Epithelial cell of proximal tubule (primary cell): ENCODE measurements at regions not wholly inside any gene's neighbourhood (a gene's known extent, or its start where the extent isn't known, plus 50 kb on each side); places are given as distances from the start of the nearest gene placed in this dataset.

ENCODE experiments used
- DNase-seq: peaks from one replicate; pipeline ENCODE4 v3.0.0-alpha.2; 2011; ENCODE audit warnings: low read depth
- H3K4me3 ChIP-seq: 2 replicates; pipeline ENCODE4 v1.5.1; 2011; ENCODE audit warnings: low read depth, mild to moderate bottlenecking, low read length
- TF ChIP-seq, protein P1 (sequence below): conservative IDR thresholded peaks from 2 replicates; pipeline ENCODE4 v1.5.1; 2012; ENCODE audit warnings: low read depth, mild to moderate bottlenecking, low read length

GRCh38 chr22:48306785-48307510 is 1520.7 kb downstream of the BRD1 start:
- H3K4me3 ChIP-seq: no peak overlapping the region
- no peak for DNase-seq
- TF ChIP-seq, protein P1, sequence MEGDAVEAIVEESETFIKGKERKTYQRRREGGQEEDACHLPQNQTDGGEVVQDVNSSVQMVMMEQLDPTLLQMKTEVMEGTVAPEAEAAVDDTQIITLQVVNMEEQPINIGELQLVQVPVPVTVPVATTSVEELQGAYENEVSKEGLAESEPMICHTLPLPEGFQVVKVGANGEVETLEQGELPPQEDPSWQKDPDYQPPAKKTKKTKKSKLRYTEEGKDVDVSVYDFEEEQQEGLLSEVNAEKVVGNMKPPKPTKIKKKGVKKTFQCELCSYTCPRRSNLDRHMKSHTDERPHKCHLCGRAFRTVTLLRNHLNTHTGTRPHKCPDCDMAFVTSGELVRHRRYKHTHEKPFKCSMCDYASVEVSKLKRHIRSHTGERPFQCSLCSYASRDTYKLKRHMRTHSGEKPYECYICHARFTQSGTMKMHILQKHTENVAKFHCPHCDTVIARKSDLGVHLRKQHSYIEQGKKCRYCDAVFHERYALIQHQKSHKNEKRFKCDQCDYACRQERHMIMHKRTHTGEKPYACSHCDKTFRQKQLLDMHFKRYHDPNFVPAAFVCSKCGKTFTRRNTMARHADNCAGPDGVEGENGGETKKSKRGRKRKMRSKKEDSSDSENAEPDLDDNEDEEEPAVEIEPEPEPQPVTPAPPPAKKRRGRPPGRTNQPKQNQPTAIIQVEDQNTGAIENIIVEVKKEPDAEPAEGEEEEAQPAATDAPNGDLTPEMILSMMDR: no peak

GRCh38 chr22:48306284-48306683 is 1521.4 kb downstream of the BRD1 start:
- TF ChIP-seq, protein P1: no peak
- no peak for DNase-seq
- H3K4me3 ChIP-seq: no peak overlapping the region

DNA sequence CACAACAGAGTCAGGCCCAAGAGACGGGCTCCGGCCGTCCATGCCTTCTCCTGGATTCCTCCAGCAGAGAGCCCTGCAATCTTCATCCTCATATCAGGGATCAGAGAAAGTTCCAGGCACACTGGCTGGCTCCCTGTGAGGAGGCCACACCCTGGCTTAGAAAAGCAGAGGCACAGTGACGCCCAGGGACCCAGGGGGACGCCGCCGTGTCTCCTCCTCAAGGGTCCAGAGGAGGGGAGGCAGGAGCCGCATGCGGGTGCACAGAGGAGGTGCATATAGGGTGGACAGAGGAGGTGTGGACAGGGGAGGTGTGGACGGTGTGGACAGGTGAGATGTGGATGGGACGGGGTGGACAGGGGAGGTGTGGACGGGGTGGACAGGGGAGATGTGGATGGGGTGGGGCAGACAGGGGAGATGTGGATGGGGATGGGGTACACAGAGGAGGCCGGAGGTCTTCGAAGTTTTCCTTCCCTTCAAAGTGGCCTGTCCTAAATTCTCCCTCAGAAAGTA is 1521.9 kb downstream of the BRD1 start:
- H3K4me3 ChIP-seq: no peak overlapping the region
- no peak for DNase-seq
- TF ChIP-seq, protein P1: no peak

- no peak overlapping the region for H3K4me3 ChIP-seq
- no peak for DNase-seq
- TF ChIP-seq, protein P1: no peak
Measured at GRCh38 chr22:48303369-48303725, 1524.3 kb downstream of the BRD1 start.

GRCh38 chr22:48302657-48303368 is 1524.9 kb downstream of the BRD1 start:
- DNase-seq: no peak
- no peak overlapping the region for H3K4me3 ChIP-seq
- TF ChIP-seq, protein P1: no peak

- TF ChIP-seq, protein P1: no peak
- DNase-seq: no peak
- H3K4me3 ChIP-seq: no peak overlapping the region
Measured at GRCh38 chr22:48301908-48302307, 1525.8 kb downstream of the BRD1 start.

- no peak overlapping the region for H3K4me3 ChIP-seq
- DNase-seq: no peak
- TF ChIP-seq, protein P1: no peak
Measured at GRCh38 chr22:48301421-48301820, 1526.3 kb downstream of the BRD1 start.
